Cerebellar cortex (tissue), 1 donor: ENCODE measurements at regions not wholly inside any gene's neighbourhood (a gene's known extent, or its start where the extent isn't known, plus 50 kb on each side); places are given as distances from the start of the nearest gene placed in this dataset.
"Not testable (repeated sequence)": the region's sequence is repeated elsewhere in the genome, so short reads cannot be mapped to it uniquely, and the experiment has no call there.

Experiments used
- DNase-seq: peaks from one replicate; pipeline ENCODE4 v3.0.0-alpha.2; 2015; ENCODE audit warnings: low spot score

GRCh38 chr18:39211461-39211860, 1645.9 kb upstream of the CELF4 start:
- no peak for DNase-seq

GRCh38 chr18:39209173-39209572, 1643.6 kb upstream of the CELF4 start:
- no peak for DNase-seq

- no peak for DNase-seq
These were observed 1643.1 kb upstream of the CELF4 start for GRCh38 chr18:39208729-39209128.

GRCh38 chr18:39208190-39208589, 1642.6 kb upstream of the CELF4 start:
- no peak for DNase-seq

- DNase-seq: not testable (repeated sequence)
These were observed 1641.0 kb upstream of the CELF4 start for GRCh38 chr18:39206398-39207103.

- DNase-seq: no peak
These were observed 1640.1 kb upstream of the CELF4 start for GRCh38 chr18:39205565-39206195.

GRCh38 chr18:39200153-39200552, 1634.6 kb upstream of the CELF4 start:
- DNase-seq: no peak

- DNase-seq: peak; percentile 76
These were observed 1633.7 kb upstream of the CELF4 start for GRCh38 chr18:39199231-39199855.

- peak; percentile 69 for DNase-seq
These were observed 1632.8 kb upstream of the CELF4 start for GRCh38 chr18:39198376-39198775.

GRCh38 chr18:39191931-39192330, 1626.3 kb upstream of the CELF4 start:
- DNase-seq: no peak

GRCh38 chr18:39191058-39191457, 1625.5 kb upstream of the CELF4 start:
- no peak for DNase-seq

GRCh38 chr18:39190508-39190907, 1624.9 kb upstream of the CELF4 start:
- no peak for DNase-seq

- DNase-seq: peak; percentile 21
These were observed 1622.7 kb upstream of the CELF4 start for GRCh38 chr18:39188278-39188677.

GRCh38 chr18:39186008-39186407, 1620.4 kb upstream of the CELF4 start:
- DNase-seq: no peak

GRCh38 chr18:39184176-39184575, 1618.6 kb upstream of the CELF4 start:
- peak; percentile 42 for DNase-seq

GRCh38 chr18:39178166-39178565, 1612.6 kb upstream of the CELF4 start:
- DNase-seq: peak; percentile 17

GRCh38 chr18:39172695-39173421, 1607.3 kb upstream of the CELF4 start:
- no peak for DNase-seq

GRCh38 chr18:39168723-39169122, 1603.1 kb upstream of the CELF4 start:
- DNase-seq: no peak

- no peak for DNase-seq
These were observed 1602.4 kb upstream of the CELF4 start for GRCh38 chr18:39167990-39168389.

GRCh38 chr18:39166776-39167175, 1601.2 kb upstream of the CELF4 start:
- DNase-seq: no peak

- DNase-seq: no peak
These were observed 1596.6 kb upstream of the CELF4 start for GRCh38 chr18:39162013-39162827.
